ENCODE measurements at regions not wholly inside any gene's neighbourhood (a gene's known extent, or its start where the extent isn't known, plus 50 kb on each side); places are given as distances from the start of the nearest gene placed in this dataset.

GRCh38 chr9:12271421-12271891 is 421.7 kb upstream of the TYRP1 start:
- H3K27ac ChIP-seq = no peak overlapping the region
- TF ChIP-seq CTCF (conservative IDR thresholded peaks at IDR 0.05) = no peak

GRCh38 chr9:12272471-12273120 is 420.6 kb upstream of the TYRP1 start:
- TF ChIP-seq CTCF (conservative IDR thresholded peaks at IDR 0.05) = no peak
- no peak overlapping the region for H3K27ac ChIP-seq

- H3K27ac ChIP-seq = no peak overlapping the region
- no peak for TF ChIP-seq CTCF (conservative IDR thresholded peaks at IDR 0.05)
Measured at GRCh38 chr9:12274577-12274976, 418.6 kb upstream of the TYRP1 start.

- TF ChIP-seq CTCF (conservative IDR thresholded peaks at IDR 0.05) = no peak
- no peak overlapping the region for H3K27ac ChIP-seq
Measured at GRCh38 chr9:12276505-12276904, 416.7 kb upstream of the TYRP1 start.

- TF ChIP-seq CTCF (conservative IDR thresholded peaks at IDR 0.05) = no peak
- no peak overlapping the region for H3K27ac ChIP-seq
Measured at GRCh38 chr9:12289711-12290110, 403.5 kb upstream of the TYRP1 start.

GRCh38 chr9:12290166-12290869 is 402.9 kb upstream of the TYRP1 start:
- no peak overlapping the region for H3K27ac ChIP-seq
- no peak for TF ChIP-seq CTCF (conservative IDR thresholded peaks at IDR 0.05)

GRCh38 chr9:12305211-12305610 is 388.0 kb upstream of the TYRP1 start:
- H3K27ac ChIP-seq = no peak overlapping the region
- TF ChIP-seq CTCF (conservative IDR thresholded peaks at IDR 0.05) = no peak

Data from VCaP (cell line).